GM12873 (cell line): ENCODE measurements at regions not wholly inside any gene's neighbourhood (a gene's known extent, or its start where the extent isn't known, plus 50 kb on each side); places are given as distances from the start of the nearest gene placed in this dataset.

Source experiments
- CTCF ChIP-seq: IDR thresholded peaks from 2 replicates; pipeline ENCODE4 v1.5.1; 2012; ENCODE audit warnings: low read depth, mild to moderate bottlenecking, moderate library complexity, low read length, control low read depth; ENCODE audit not compliant: insufficient read depth; ENCODE audit errors: missing control alignments

DNA sequence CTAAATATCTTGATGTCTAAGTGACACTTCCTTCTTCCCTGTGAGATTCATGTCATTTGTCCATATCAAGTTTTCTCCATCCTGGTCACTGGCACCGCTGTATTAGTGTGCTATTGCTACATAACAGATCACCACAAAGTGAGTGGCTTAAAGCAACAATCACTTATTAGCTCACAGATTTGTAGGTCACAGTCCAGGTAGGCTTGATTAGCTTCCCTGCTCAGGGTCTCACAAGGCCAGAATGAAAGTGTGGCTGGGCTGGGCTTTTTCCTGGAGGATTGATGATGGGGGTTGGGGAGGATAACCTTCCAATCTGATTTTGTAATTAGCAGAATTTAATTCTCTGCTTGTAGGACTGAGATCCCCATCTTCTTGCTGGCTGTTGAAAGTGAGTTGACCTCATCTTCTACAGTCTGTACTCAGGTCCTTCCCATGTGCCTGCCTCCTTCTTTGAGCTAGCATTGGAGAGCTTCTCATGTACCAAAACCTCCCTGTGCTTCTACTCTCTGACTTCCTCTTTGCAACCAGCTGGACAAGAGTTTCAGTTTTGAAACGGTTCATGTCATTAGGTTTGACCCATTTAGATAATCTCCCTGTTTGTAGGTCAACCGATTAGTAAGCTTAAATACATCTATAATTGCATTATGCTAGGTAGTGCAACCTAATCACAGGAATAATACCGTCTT is 152.4 kb upstream of the MAN1A1 start:
- TF ChIP-seq CTCF, result no peak

DNA sequence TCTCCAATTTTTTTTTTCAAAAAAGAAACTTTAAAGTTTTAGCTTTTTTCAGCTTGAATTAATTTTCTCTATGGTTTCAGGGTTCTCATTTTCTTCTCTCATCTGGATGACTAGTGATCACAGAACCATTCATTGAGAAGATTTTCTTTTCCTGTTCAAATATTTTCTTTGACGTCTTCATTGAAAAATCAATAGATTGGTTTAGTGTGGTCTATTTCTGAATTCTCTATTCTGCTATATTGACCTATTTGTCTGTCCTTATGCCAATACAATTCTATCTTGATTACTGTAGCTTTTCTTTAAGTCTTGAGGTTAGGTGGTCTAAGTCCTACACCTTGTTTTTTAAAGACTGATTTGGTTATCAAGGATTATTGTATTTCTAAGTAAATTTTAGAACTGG is 150.2 kb upstream of the MAN1A1 start:
- TF ChIP-seq CTCF, result no peak

- no peak for TF ChIP-seq CTCF
Observed at GRCh38 chr6:119497988-119498727, 148.6 kb upstream of the MAN1A1 start.

- no peak for TF ChIP-seq CTCF
Observed at GRCh38 chr6:119495230-119495683, 145.7 kb upstream of the MAN1A1 start.

DNA sequence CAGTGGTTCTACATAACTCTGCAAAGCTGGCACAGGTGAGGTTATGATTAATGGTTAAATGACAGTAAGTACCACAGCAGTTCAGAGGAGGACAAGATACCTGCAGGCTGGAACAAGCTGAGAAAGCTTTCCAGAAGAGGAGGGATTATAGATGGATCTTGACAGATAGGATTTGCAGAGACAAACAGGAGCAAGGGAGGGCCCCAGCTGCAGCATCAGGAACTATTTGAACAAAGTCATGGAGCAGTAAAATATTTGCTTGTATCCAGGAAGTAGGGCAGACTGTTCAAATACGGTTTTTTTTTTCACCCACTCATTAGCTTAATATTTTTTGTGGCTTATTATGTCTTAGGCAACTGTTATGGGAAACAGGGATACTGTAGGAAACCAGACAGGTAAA is 144.4 kb upstream of the MAN1A1 start:
- TF ChIP-seq CTCF, result no peak

- no peak for TF ChIP-seq CTCF
Observed at GRCh38 chr6:119484598-119484997, 135.0 kb upstream of the MAN1A1 start.

GRCh38 chr6:119483908-119484307 is 134.3 kb upstream of the MAN1A1 start:
- no peak for TF ChIP-seq CTCF
